Osteoblast (primary cell): ENCODE measurements at regions not wholly inside any gene's neighbourhood (a gene's known extent, or its start where the extent isn't known, plus 50 kb on each side); places are given as distances from the start of the nearest gene placed in this dataset.

Experiments
- DNase-seq: peaks from one replicate; pipeline ENCODE4 v3.0.0; 2011; ENCODE audit warnings: low spot score, mixed read lengths; ENCODE audit not compliant: insufficient read length; ENCODE audit errors: missing footprints
- H2AFZ ChIP-seq: 2 replicates; pipeline ENCODE4 v1.6.0; 2011; ENCODE audit warnings: mild to moderate bottlenecking, low read length
- H3K27ac ChIP-seq: 2 replicates; pipeline ENCODE4 v1.5.1; 2011; ENCODE audit warnings: mild to moderate bottlenecking, low read depth, low read length, moderate library complexity
- H3K27me3 ChIP-seq: 2 replicates; pipeline ENCODE4 v1.6.0; 2012; ENCODE audit warnings: mild to moderate bottlenecking, control low read depth, inconsistent platforms, low read length, moderate library complexity; ENCODE audit not compliant: insufficient read depth
- H3K36me3 ChIP-seq: 2 replicates; pipeline ENCODE4 v1.5.1; 2011; ENCODE audit warnings: mild to moderate bottlenecking, low read length, control low read depth, moderate library complexity; ENCODE audit not compliant: insufficient read depth
- H3K4me1 ChIP-seq: 2 replicates; pipeline ENCODE4 v1.5.1; 2011; ENCODE audit warnings: mild to moderate bottlenecking, low read length, control low read depth, moderate library complexity; ENCODE audit not compliant: insufficient read depth
- H3K4me2 ChIP-seq: 2 replicates; pipeline ENCODE4 v1.6.0; 2011; ENCODE audit warnings: mild to moderate bottlenecking, low read length; ENCODE audit not compliant: insufficient read depth
- H3K4me3 ChIP-seq: fragments of 200-600 bp; sonication (generic); 3 replicates; pipeline ENCODE4 v1.5.1; 2012; ENCODE audit warnings: mild to moderate bottlenecking, low read length, inconsistent platforms; ENCODE audit not compliant: insufficient read depth
- H3K79me2 ChIP-seq: 2 replicates; pipeline ENCODE4 v1.6.0; 2012; ENCODE audit warnings: mild to moderate bottlenecking, low read length, control low read depth, inconsistent platforms; ENCODE audit not compliant: insufficient read depth
- H3K9me3 ChIP-seq: 2 replicates; pipeline ENCODE4 v1.5.1; 2011; ENCODE audit warnings: low read depth, low read length, control low read depth
- H4K20me1 ChIP-seq: 2 replicates; pipeline ENCODE4 v1.6.0; 2012; ENCODE audit warnings: mild to moderate bottlenecking, low read length, control low read depth; ENCODE audit not compliant: insufficient read depth
- TF ChIP-seq, protein P1 (sequence below): IDR thresholded peaks from 2 replicates; pipeline ENCODE4 v1.5.1; 2011; ENCODE audit warnings: mild to moderate bottlenecking, low read depth, low read length, moderate library complexity; ENCODE audit errors: extremely low read depth

DNA sequence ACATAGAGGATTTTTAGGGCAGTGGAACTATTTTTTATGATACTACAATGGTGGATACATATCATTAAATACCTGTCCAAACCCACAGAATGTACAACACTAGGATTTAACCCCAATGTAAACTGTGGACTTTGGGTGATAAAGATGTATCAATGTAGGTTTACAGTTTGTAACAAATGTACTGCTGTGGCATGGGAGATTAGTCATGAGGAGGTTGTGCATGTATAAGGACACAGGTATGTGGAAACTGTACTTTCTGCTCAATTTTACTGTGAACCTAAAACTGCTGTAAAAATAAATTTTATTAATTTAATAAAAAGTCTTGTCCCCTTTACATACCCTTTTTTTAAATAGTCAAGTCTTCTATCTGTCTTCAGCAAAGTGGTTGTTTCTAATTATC, 322.5 kb upstream of the EPHA3 start:
- no peak overlapping the region for H2AFZ ChIP-seq
- no peak for DNase-seq
- no peaks in the 10 kb centered on the region for H3K79me2 ChIP-seq
- no peaks in the 10 kb centered on the region for H3K36me3 ChIP-seq
- H3K4me1 ChIP-seq = no peaks in the 10 kb centered on the region
- TF ChIP-seq, protein P1, sequence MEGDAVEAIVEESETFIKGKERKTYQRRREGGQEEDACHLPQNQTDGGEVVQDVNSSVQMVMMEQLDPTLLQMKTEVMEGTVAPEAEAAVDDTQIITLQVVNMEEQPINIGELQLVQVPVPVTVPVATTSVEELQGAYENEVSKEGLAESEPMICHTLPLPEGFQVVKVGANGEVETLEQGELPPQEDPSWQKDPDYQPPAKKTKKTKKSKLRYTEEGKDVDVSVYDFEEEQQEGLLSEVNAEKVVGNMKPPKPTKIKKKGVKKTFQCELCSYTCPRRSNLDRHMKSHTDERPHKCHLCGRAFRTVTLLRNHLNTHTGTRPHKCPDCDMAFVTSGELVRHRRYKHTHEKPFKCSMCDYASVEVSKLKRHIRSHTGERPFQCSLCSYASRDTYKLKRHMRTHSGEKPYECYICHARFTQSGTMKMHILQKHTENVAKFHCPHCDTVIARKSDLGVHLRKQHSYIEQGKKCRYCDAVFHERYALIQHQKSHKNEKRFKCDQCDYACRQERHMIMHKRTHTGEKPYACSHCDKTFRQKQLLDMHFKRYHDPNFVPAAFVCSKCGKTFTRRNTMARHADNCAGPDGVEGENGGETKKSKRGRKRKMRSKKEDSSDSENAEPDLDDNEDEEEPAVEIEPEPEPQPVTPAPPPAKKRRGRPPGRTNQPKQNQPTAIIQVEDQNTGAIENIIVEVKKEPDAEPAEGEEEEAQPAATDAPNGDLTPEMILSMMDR = no peak
- no peaks in the 10 kb centered on the region for H3K27me3 ChIP-seq
- no peak overlapping the region for H3K4me3 ChIP-seq
- no peaks in the 10 kb centered on the region for H3K9me3 ChIP-seq
- H4K20me1 ChIP-seq = no peaks in the 10 kb centered on the region
- H3K27ac ChIP-seq = no peak overlapping the region
- H3K4me2 ChIP-seq = no peak overlapping the region

GRCh38 chr3:88785841-88786240, 321.6 kb upstream of the EPHA3 start:
- peak; percentile 8 for DNase-seq
- Histone ChIP-seq H3K4me1 (no peaks in the 10 kb centered on the region), H2AFZ (no peak overlapping the region), H3K27me3 (no peaks in the 10 kb centered on the region), H3K36me3 (no peaks in the 10 kb centered on the region), H3K79me2 (no peaks in the 10 kb centered on the region), H3K9me3 (no peaks in the 10 kb centered on the region), H4K20me1 (no peaks in the 10 kb centered on the region), H3K4me3 (no peak overlapping the region), H3K4me2 (no peak overlapping the region), H3K27ac (no peak overlapping the region)
- TF ChIP-seq, protein P1 = no peak

- Histone ChIP-seq H3K36me3 (no peaks in the 10 kb centered on the region), H3K4me2 (no peak overlapping the region), H3K79me2 (no peaks in the 10 kb centered on the region), H3K27me3 (no peaks in the 10 kb centered on the region), H3K27ac (no peak overlapping the region), H3K9me3 (peaks cover 4% of the 10 kb centered on the region), H3K4me3 (no peak overlapping the region), H4K20me1 (no peaks in the 10 kb centered on the region), H3K4me1 (no peaks in the 10 kb centered on the region), H2AFZ (no peak overlapping the region)
- no peak for DNase-seq
- TF ChIP-seq, protein P1 = no peak
These were observed 311.9 kb upstream of the EPHA3 start for GRCh38 chr3:88795503-88795902.

DNA sequence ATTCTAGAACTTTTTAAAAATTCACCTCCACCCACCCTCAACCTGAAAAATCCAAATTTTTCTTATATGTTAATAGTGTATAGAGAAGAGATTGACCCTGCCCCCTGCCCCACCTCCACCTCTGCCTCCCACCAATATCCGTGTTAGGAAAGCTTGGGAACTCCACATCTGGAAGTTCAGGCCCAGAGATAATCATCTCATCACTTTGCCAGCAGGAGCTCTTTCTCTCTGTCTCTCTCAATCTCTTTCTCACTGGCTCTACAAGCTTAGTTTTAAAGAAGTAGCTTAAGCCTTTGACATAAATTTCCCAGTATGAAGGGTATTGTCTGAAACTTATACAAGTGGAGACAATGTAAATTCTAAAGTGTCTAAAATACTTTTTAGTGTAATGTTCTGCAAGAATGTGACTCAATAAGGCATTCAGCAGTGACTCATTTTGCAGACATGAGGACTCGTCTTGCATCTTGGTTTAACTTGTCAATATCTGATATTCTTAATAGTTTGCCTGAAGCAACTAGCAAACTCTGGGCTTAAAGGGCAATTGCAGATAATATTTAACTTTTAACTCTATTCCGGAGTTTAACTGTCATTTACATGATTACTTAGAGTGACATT, 299.8 kb upstream of the EPHA3 start:
- DNase-seq = peak; percentile 17
- TF ChIP-seq, protein P1 = no peak
- H3K4me1 ChIP-seq = peaks cover 16% of the 10 kb centered on the region
- no peak overlapping the region for H3K4me3 ChIP-seq
- H3K27me3 ChIP-seq = no peaks in the 10 kb centered on the region
- peak overlapping the region; percentile 39 for H3K4me2 ChIP-seq
- H2AFZ ChIP-seq = peak overlapping the region; percentile 49
- H3K79me2 ChIP-seq = no peaks in the 10 kb centered on the region
- H3K36me3 ChIP-seq = no peaks in the 10 kb centered on the region
- H3K27ac ChIP-seq = peak overlapping the region; percentile 41
- no peaks in the 10 kb centered on the region for H3K9me3 ChIP-seq
- no peaks in the 10 kb centered on the region for H4K20me1 ChIP-seq
